Tibial nerve (tissue), 4 donors: ENCODE measurements at regions not wholly inside any gene's neighbourhood (a gene's known extent, or its start where the extent isn't known, plus 50 kb on each side); places are given as distances from the start of the nearest gene placed in this dataset.

Experiments used
- CTCF ChIP-seq, 5 experiments: fragments of 200-600 bp in 3 of 5; fragments of 450-650 bp in 2 of 5; sonication (generic) in 3 of 5; IDR thresholded peaks; one replicate each; pipeline ENCODE4 v1.5.1; 2016 to 2019; ENCODE audit warnings: antibody characterized with exemption in 5 of 5, mild to moderate bottlenecking in 3 of 5, moderate library complexity in 2 of 5
- EP300 ChIP-seq, 2 donors: sonication (generic); formaldehyde crosslinking; IDR thresholded peaks; one replicate each; pipeline ENCODE4 v1.6.1; 2017; ENCODE audit warnings: antibody characterized with exemption in 2 of 2, mild to moderate bottlenecking in 1 of 2
- POLR2A ChIP-seq, 2 donors: fragments of 450-650 bp; IDR thresholded peaks; one replicate each; pipeline ENCODE4 v1.6.1; 2017; ENCODE audit warnings: antibody characterized with exemption in 2 of 2, mild to moderate bottlenecking in 2 of 2, moderate library complexity in 2 of 2

- no peak for TF ChIP-seq POLR2A (IDR thresholded peaks at IDR 0.05)
- TF ChIP-seq CTCF (IDR thresholded peaks at IDR 0.05): no peak
- no peak for TF ChIP-seq EP300 (IDR thresholded peaks at IDR 0.05)
Measured at GRCh38 chr4:66266035-66266434, 595.7 kb upstream of the EPHA5 start.
